HEK293 (cell line): ENCODE measurements at regions not wholly inside any gene's neighbourhood (a gene's known extent, or its start where the extent isn't known, plus 50 kb on each side); places are given as distances from the start of the nearest gene placed in this dataset.

Experiments
- CTCF ChIA-PET: fragments of 350-600 bp; formaldehyde crosslinking; extraction: SDS; loops from one replicate; lab custom pipeline; 2021; ENCODE audit warnings: antibody characterized with exemption; lab: Yijun Ruan, JAX
- POLR2A ChIA-PET: fragments of 300-600 bp; formaldehyde crosslinking; extraction: SDS; loops from one replicate; lab custom pipeline; 2020; ENCODE audit warnings: antibody characterized with exemption, inconsistent platforms; lab: Yijun Ruan, JAX
- H3K27ac ChIP-seq: fragments of 200-500 bp; sonication (Bioruptor generic); 2 replicates; pipeline ENCODE4 v1.5.1; 2014; ENCODE audit warnings: low read depth, low read length, control low read depth, inconsistent platforms; ENCODE audit errors: extremely low read depth
- H3K36me3 ChIP-seq, 2 experiments: fragments of 200-500 bp in 1 of 2; sonication (Bioruptor generic) in 1 of 2; 1 replicate in 1 of 2; 2 replicates in 1 of 2; pipeline ENCODE4 v1.5.1; 2014 to 2017; ENCODE audit warnings: inconsistent platforms in 2 of 2, low read length in 2 of 2; ENCODE audit not compliant: control insufficient read depth in 2 of 2, insufficient read depth in 1 of 2
- H3K4me1 ChIP-seq: fragments of 200-500 bp; sonication (Bioruptor generic); 2 replicates; pipeline ENCODE4 v1.5.1; 2014; ENCODE audit warnings: mild to moderate bottlenecking, low read length, inconsistent platforms; ENCODE audit not compliant: control insufficient read depth, insufficient read depth
- H3K4me3 ChIP-seq: 2 replicates; pipeline ENCODE4 v1.5.1; 2011; ENCODE audit warnings: low read depth, mild to moderate bottlenecking, control low read depth, low read length, moderate library complexity
- H3K9me3 ChIP-seq: fragments of 200-500 bp; sonication (Bioruptor generic); 2 replicates; pipeline ENCODE4 v1.5.1; 2014; ENCODE audit warnings: low read depth, low read length, inconsistent platforms; ENCODE audit not compliant: control insufficient read depth, insufficient read depth
- FEZF1 ChIP-seq: fragments of 450-650 bp; formaldehyde crosslinking; IDR thresholded peaks from 2 replicates; pipeline ENCODE4 v1.5.1; 2016; ENCODE audit warnings: missing biosample characterization, missing genetic modification characterization
- KLF1 ChIP-seq: fragments of 450-650 bp; formaldehyde crosslinking; IDR thresholded peaks from 2 replicates; pipeline ENCODE4 v1.5.1; 2016; ENCODE audit warnings: missing biosample characterization, missing genetic modification characterization
- KLF10 ChIP-seq: fragments of 450-650 bp; IDR thresholded peaks from 2 replicates; pipeline ENCODE4 v1.5.1; 2018; ENCODE audit warnings: missing biosample characterization, mild to moderate bottlenecking, missing genetic modification characterization
- KLF7 ChIP-seq: fragments of 450-650 bp; formaldehyde crosslinking; IDR thresholded peaks from 2 replicates; pipeline ENCODE4 v1.5.1; 2016; ENCODE audit warnings: missing biosample characterization, missing genetic modification characterization, borderline replicate concordance
- RBAK ChIP-seq: fragments of 450-650 bp; formaldehyde crosslinking; IDR thresholded peaks from 2 replicates; pipeline ENCODE4 v1.5.1; 2016; ENCODE audit warnings: missing biosample characterization, missing genetic modification characterization
- YY2 ChIP-seq: fragments of 450-650 bp; formaldehyde crosslinking; IDR thresholded peaks from 2 replicates; pipeline ENCODE4 v1.5.1; 2016; ENCODE audit warnings: missing biosample characterization, missing genetic modification characterization
- ZBTB1 ChIP-seq: fragments of 450-650 bp; formaldehyde crosslinking; IDR thresholded peaks from 2 replicates; pipeline ENCODE4 v1.5.1; 2016; ENCODE audit warnings: missing biosample characterization, missing genetic modification characterization
- ZBTB7A ChIP-seq: fragments of 450-650 bp; formaldehyde crosslinking; IDR thresholded peaks from 2 replicates; pipeline ENCODE4 v1.5.1; 2016; ENCODE audit warnings: low read depth, missing biosample characterization, missing genetic modification characterization
- ZNF211 ChIP-seq: fragments of 450-650 bp; formaldehyde crosslinking; IDR thresholded peaks from 2 replicates; pipeline ENCODE4 v1.5.1; 2016; ENCODE audit warnings: low read depth, missing biosample characterization, missing genetic modification characterization
- ZNF221 ChIP-seq: fragments of 450-650 bp; formaldehyde crosslinking; IDR thresholded peaks from 2 replicates; pipeline ENCODE4 v1.5.1; 2017; ENCODE audit warnings: missing biosample characterization, missing genetic modification characterization, borderline replicate concordance
- ZNF24 ChIP-seq: fragments of 450-650 bp; formaldehyde crosslinking; IDR thresholded peaks from 2 replicates; pipeline ENCODE4 v1.5.1; 2016; ENCODE audit warnings: missing biosample characterization, missing genetic modification characterization
- ZNF394 ChIP-seq: fragments of 450-650 bp; formaldehyde crosslinking; IDR thresholded peaks from 2 replicates; pipeline ENCODE4 v1.5.1; 2016; ENCODE audit warnings: missing biosample characterization, missing genetic modification characterization, mild to moderate bottlenecking, moderate library complexity, borderline replicate concordance
- ZNF416 ChIP-seq: fragments of 450-650 bp; formaldehyde crosslinking; IDR thresholded peaks from 2 replicates; pipeline ENCODE4 v1.5.1; 2016; ENCODE audit warnings: missing biosample characterization, missing genetic modification characterization
- ZNF521 ChIP-seq: fragments of 450-650 bp; formaldehyde crosslinking; IDR thresholded peaks from 2 replicates; pipeline ENCODE4 v1.5.1; 2017; ENCODE audit warnings: missing biosample characterization, mild to moderate bottlenecking, missing genetic modification characterization
- ZNF571 ChIP-seq: fragments of 450-650 bp; formaldehyde crosslinking; IDR thresholded peaks from 2 replicates; pipeline ENCODE4 v1.5.0; 2017; ENCODE audit warnings: missing biosample characterization, missing genetic modification characterization
- ZNF670 ChIP-seq: fragments of 450-650 bp; formaldehyde crosslinking; IDR thresholded peaks from 2 replicates; pipeline ENCODE4 v1.5.1; 2016; ENCODE audit warnings: missing biosample characterization, missing genetic modification characterization, low read depth
- ZNF776 ChIP-seq: fragments of 450-650 bp; formaldehyde crosslinking; IDR thresholded peaks from 2 replicates; pipeline ENCODE4 v1.5.0; 2017; ENCODE audit warnings: missing biosample characterization, missing genetic modification characterization, borderline replicate concordance
- ZNF830 ChIP-seq: fragments of 450-650 bp; IDR thresholded peaks from 2 replicates; pipeline ENCODE4 v1.5.0; 2018; ENCODE audit warnings: missing biosample characterization, missing genetic modification characterization, low read depth, mild to moderate bottlenecking, moderate library complexity
- TF ChIP-seq, protein P1 (sequence below): fragments of 450-650 bp; formaldehyde crosslinking; conservative IDR thresholded peaks from 2 replicates; pipeline ENCODE4 v1.5.1; 2016; ENCODE audit warnings: low read depth, missing biosample characterization, missing genetic modification characterization
- TF ChIP-seq, protein P2 (sequence below): fragments of 450-650 bp; formaldehyde crosslinking; IDR thresholded peaks from 2 replicates; pipeline ENCODE4 v1.5.1; 2016; ENCODE audit warnings: missing biosample characterization, missing genetic modification characterization
- TF ChIP-seq, protein P3 (sequence below): fragments of 450-650 bp; formaldehyde crosslinking; IDR thresholded peaks from 2 replicates; pipeline ENCODE4 v1.5.1; 2016; ENCODE audit warnings: missing biosample characterization, missing genetic modification characterization
- TF ChIP-seq, protein P4 (sequence below): fragments of 450-650 bp; formaldehyde crosslinking; IDR thresholded peaks from 2 replicates; pipeline ENCODE4 v1.5.1; 2016; ENCODE audit warnings: missing biosample characterization, missing genetic modification characterization, low read depth
- TF ChIP-seq, protein P5 (sequence below): IDR thresholded peaks from 2 replicates; pipeline ENCODE4 v1.6.1; 2011; ENCODE audit warnings: mild to moderate bottlenecking, low read depth, low read length, borderline replicate concordance

DNA sequence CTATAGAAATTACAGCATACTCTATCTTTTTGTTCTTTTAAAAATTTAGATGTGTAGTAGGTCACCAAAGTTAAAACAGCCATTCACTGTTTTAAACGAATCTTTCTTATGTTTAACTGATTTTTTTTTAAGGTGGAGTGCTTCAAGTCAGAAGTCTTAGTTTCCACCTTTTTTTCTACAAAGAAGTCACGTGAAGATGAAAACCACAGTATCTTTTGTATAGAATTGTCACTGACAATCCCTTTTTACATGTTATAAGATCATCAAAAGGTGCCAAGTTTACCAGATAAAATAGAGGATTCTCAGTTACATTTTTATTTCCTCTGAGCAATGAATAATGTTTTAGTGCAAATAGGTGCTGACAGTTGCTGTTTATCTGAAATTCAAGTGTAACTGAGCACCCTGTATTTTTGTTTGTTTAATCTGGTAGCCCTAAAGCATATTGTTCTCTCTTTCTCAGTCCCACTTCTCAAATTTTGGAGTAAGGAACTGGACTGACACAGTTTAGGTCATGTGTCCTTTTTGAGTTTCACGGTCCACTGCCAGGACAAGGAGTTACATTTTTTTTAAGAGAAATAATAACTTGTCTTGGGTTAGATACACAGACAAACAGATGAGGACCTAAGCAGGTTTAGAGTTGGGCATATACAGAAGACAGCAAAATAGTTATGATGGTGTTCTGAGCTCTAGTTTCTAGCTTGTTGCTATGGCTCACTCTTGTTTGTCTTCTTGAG lies 233.2 kb upstream of the MBL2 start:
- Histone ChIP-seq H3K4me1 (no peaks in the 10 kb centered on the region), H3K9me3 (no peaks in the 10 kb centered on the region), H3K27ac (no peak overlapping the region), H3K36me3 (no peaks in the 10 kb centered on the region), H3K4me3 (no peak overlapping the region)
- CTCF ChIA-PET: no interaction called here
- POLR2A ChIA-PET: no interaction called here
- TF ChIP-seq ZNF830 (tag by site-specific recombination) (no peak), ZNF521 (no peak), KLF10 (tag by site-specific recombination) (no peak), ZNF670 (no peak), ZNF24 (tag by site-specific recombination) (no peak), ZNF571 (tag by site-specific recombination) (no peak), KLF1 (tag by site-specific recombination) (no peak), ZBTB7A (no peak), RBAK (tag by site-specific recombination) (no peak), FEZF1 (tag by site-specific recombination) (no peak), ZNF776 (tag by site-specific recombination) (no peak)
- TF ChIP-seq, protein P1, sequence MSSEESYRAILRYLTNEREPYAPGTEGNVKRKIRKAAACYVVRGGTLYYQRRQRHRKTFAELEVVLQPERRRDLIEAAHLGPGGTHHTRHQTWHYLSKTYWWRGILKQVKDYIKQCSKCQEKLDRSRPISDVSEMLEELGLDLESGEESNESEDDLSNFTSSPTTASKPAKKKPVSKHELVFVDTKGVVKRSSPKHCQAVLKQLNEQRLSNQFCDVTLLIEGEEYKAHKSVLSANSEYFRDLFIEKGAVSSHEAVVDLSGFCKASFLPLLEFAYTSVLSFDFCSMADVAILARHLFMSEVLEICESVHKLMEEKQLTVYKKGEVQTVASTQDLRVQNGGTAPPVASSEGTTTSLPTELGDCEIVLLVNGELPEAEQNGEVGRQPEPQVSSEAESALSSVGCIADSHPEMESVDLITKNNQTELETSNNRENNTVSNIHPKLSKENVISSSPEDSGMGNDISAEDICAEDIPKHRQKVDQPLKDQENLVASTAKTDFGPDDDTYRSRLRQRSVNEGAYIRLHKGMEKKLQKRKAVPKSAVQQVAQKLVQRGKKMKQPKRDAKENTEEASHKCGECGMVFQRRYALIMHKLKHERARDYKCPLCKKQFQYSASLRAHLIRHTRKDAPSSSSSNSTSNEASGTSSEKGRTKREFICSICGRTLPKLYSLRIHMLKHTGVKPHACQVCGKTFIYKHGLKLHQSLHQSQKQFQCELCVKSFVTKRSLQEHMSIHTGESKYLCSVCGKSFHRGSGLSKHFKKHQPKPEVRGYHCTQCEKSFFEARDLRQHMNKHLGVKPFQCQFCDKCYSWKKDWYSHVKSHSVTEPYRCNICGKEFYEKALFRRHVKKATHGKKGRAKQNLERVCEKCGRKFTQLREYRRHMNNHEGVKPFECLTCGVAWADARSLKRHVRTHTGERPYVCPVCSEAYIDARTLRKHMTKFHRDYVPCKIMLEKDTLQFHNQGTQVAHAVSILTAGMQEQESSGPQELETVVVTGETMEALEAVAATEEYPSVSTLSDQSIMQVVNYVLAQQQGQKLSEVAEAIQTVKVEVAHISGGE: no peak
- TF ChIP-seq, protein P2, sequence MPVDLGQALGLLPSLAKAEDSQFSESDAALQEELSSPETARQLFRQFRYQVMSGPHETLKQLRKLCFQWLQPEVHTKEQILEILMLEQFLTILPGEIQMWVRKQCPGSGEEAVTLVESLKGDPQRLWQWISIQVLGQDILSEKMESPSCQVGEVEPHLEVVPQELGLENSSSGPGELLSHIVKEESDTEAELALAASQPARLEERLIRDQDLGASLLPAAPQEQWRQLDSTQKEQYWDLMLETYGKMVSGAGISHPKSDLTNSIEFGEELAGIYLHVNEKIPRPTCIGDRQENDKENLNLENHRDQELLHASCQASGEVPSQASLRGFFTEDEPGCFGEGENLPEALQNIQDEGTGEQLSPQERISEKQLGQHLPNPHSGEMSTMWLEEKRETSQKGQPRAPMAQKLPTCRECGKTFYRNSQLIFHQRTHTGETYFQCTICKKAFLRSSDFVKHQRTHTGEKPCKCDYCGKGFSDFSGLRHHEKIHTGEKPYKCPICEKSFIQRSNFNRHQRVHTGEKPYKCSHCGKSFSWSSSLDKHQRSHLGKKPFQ (tag by site-specific recombination): no peak

DNA sequence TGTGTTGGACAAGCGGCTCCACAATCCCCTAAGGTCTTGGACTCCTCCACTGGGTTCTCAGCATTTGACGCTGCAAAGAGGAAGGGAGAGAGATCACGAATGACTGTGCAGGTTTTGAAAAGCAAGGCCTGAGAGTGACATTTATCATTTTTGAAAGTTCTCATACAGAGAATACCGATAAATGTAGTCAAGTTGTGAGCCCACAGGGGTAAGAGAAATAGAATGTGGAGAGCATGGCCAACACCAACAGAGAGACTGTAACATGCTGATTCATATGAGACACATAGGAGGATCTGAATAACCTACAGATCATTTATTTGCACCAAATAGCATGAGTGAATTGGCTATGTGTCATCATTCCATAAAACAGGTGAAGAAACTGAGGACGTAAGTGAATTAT lies 230.5 kb upstream of the MBL2 start:
- Histone ChIP-seq H3K4me1 (peaks cover 5% of the 10 kb centered on the region; the same call in 1 of the 2 replicates), H3K4me3 (no peak overlapping the region), H3K27ac (no peak overlapping the region), H3K9me3 (no peaks in the 10 kb centered on the region), H3K36me3 (no peaks in the 10 kb centered on the region)
- CTCF ChIA-PET: interaction anchor here (0.7 kb wide), 1 partner anchor 348 kb away, joined by 3 read pairs; no protein-coding TSS in a partner anchor
- POLR2A ChIA-PET: no interaction called here
- TF ChIP-seq ZNF776 (tag by site-specific recombination) (no peak), ZNF221 (tag by site-specific recombination) (no peak), ZNF670 (no peak), ZNF394 (tag by site-specific recombination) (no peak), KLF7 (no peak), ZNF211 (no peak), ZNF416 (tag by site-specific recombination) (no peak), YY2 (tag by site-specific recombination) (no peak), ZBTB1 (tag by site-specific recombination) (no peak)
- TF ChIP-seq, protein P3, sequence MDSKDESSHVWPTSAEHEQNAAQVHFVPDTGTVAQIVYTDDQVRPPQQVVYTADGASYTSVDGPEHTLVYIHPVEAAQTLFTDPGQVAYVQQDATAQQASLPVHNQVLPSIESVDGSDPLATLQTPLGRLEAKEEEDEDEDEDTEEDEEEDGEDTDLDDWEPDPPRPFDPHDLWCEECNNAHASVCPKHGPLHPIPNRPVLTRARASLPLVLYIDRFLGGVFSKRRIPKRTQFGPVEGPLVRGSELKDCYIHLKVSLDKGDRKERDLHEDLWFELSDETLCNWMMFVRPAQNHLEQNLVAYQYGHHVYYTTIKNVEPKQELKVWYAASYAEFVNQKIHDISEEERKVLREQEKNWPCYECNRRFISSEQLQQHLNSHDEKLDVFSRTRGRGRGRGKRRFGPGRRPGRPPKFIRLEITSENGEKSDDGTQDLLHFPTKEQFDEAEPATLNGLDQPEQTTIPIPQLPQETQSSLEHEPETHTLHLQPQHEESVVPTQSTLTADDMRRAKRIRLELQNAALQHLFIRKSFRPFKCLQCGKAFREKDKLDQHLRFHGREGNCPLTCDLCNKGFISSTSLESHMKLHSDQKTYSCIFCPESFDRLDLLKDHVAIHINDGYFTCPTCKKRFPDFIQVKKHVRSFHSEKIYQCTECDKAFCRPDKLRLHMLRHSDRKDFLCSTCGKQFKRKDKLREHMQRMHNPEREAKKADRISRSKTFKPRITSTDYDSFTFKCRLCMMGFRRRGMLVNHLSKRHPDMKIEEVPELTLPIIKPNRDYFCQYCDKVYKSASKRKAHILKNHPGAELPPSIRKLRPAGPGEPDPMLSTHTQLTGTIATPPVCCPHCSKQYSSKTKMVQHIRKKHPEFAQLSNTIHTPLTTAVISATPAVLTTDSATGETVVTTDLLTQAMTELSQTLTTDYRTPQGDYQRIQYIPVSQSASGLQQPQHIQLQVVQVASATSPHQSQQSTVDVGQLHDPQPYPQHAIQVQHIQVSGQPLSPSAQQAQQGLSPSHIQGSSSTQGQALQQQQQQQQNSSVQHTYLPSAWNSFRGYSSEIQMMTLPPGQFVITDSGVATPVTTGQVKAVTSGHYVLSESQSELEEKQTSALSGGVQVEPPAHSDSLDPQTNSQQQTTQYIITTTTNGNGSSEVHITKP (tag by site-specific recombination): no peak
- TF ChIP-seq, protein P4, sequence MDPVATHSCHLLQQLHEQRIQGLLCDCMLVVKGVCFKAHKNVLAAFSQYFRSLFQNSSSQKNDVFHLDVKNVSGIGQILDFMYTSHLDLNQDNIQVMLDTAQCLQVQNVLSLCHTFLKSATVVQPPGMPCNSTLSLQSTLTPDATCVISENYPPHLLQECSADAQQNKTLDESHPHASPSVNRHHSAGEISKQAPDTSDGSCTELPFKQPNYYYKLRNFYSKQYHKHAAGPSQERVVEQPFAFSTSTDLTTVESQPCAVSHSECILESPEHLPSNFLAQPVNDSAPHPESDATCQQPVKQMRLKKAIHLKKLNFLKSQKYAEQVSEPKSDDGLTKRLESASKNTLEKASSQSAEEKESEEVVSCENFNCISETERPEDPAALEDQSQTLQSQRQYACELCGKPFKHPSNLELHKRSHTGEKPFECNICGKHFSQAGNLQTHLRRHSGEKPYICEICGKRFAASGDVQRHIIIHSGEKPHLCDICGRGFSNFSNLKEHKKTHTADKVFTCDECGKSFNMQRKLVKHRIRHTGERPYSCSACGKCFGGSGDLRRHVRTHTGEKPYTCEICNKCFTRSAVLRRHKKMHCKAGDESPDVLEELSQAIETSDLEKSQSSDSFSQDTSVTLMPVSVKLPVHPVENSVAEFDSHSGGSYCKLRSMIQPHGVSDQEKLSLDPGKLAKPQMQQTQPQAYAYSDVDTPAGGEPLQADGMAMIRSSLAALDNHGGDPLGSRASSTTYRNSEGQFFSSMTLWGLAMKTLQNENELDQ (tag by site-specific recombination): no peak
- TF ChIP-seq, protein P5, sequence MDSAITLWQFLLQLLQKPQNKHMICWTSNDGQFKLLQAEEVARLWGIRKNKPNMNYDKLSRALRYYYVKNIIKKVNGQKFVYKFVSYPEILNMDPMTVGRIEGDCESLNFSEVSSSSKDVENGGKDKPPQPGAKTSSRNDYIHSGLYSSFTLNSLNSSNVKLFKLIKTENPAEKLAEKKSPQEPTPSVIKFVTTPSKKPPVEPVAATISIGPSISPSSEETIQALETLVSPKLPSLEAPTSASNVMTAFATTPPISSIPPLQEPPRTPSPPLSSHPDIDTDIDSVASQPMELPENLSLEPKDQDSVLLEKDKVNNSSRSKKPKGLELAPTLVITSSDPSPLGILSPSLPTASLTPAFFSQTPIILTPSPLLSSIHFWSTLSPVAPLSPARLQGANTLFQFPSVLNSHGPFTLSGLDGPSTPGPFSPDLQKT: no peak
